NCI-H2196 (cell line): ENCODE measurements at regions not wholly inside any gene's neighbourhood (a gene's known extent, or its start where the extent isn't known, plus 50 kb on each side); places are given as distances from the start of the nearest gene placed in this dataset.

Source experiments
- DNase-seq: peaks from one replicate; lab custom pipeline; 2025; ENCODE audit not compliant: unreplicated experiment; lab: John Stamatoyannopoulos, UW

DNA sequence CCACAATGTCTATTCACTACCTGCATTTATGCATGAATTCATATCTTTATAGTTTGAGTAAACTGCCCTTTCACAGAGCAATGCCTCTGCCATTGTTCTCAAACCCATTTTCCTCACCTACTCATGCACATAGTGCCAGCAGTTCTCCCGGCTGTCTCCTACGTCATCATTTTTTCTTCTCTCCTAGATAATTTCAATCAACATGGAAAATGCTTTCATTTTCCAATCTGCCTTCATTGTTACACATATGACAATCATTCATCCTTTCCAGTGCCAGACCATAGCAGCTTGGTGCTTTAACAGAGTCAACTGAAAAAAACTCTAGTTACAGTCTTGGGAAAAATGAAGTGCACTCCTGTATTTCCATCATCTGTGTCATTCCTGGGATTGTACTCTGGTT, 514.8 kb upstream of the CTNND2 start:
- no peak for DNase-seq

DNA sequence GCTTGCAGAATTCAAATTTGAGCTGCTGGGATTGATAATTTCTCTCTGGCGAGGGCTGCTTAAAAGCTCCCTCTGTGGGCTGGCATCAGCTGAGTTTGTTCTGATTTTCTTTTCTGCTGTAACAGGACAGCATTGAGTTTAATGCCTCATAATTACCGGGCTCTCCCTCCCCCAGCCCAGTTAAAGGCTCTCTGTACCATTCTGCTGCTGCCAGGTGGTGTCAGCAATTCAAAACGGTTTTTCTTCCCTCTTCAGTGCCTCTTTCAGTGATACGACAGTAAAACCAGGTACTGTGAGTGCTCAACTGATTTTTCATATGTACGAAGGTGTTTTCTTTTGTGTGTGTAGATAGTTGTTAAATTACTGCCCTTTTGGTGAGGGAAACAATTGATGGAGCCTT, 509.3 kb upstream of the CTNND2 start:
- no peak for DNase-seq

DNA sequence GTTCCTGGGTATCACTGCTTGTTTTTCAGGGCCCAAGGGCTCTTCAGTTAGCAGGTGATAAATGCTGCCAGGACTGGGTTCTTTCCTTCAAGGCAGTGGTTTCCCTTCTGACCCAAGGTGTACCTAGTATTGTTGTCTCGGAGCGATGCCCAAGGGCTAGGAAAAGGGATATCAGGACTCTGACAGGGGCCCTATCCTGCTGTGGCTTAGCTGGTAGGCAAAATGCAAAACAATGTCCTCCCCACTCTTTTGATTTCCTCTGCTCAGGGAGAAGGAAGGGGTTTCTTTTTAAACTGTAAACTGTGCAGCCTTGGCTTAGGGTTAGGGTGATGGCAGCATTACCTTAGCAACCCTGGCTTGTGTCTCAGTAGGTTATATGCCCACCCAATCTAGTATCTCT, 508.8 kb upstream of the CTNND2 start:
- no peak for DNase-seq

DNA sequence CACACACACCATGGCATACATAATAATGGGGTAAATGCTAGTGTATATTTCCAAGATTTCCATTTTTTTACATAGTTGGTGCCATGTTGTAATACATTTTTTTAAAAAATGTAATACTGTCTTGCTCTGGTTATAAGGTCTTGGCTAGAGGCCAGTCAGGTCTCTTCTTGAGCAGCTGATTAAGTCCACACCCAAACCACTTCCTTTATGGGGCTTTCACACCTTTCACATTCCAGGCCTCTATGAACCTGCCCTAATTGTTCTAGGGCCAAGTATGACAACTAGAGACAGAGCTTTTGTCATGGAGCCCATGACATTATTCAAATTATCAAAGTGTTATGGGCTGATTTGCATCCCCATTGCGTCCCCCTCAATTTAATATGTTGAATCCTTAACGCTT, 495.6 kb upstream of the CTNND2 start:
- DNase-seq = no peak

DNA sequence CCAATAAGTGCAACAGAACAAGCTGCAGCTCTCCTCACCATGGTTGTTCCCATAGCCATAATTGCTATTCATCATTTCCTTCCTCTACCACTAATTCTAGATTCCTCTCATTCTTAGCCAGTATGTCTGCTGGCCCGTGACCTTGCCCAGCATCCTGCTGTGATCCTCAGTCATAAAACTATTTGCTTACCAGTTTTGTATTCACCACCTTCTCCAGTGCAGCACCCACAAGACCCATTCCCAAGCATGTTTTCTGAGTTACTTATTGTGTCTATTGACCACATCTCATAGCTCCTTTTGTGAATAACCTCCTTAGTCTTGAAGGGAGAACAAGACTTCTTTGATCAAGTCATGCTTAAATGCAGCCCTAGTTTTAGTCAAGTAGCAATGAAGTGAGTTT, 488.0 kb upstream of the CTNND2 start:
- no peak for DNase-seq

DNA sequence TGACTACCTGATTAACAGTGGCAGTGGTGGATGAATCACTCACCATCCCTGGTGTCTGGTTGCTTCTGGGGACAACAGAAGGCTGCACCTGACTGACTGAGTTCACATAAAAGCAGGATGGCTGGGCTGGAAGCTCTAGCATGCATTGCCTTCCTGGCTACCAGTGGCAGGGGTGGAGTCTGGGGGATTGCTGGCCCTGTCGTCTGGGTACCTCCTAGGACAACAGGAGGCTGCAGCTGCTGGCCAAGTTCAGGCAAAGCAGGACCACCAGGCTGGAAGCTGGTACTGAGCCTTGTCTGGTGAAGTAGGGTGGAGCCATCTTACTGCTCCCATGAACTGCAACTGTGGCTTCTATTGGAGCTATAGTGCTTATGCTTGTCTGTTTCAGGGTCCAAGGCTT, 480.8 kb upstream of the CTNND2 start:
- no peak for DNase-seq

DNA sequence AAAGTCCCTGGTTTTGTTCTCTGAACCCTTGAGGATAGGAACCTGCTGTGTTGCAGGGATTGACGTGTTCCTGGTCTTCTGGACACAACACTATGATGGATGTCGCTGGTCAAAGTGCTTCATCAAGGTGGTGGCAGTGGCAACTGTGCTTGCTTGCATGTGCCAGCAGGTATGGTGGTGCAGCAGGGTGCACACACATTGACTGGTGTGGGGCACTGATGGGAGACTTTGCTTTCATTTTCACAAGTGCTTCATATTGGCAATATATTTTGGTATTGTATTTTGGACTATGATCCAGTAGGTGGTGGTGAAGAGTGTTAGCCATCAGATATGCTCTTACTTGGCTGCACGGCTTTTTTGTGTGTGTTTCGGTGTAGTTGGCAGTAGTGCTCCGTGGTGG, 479.8 kb upstream of the CTNND2 start:
- no peak for DNase-seq

DNA sequence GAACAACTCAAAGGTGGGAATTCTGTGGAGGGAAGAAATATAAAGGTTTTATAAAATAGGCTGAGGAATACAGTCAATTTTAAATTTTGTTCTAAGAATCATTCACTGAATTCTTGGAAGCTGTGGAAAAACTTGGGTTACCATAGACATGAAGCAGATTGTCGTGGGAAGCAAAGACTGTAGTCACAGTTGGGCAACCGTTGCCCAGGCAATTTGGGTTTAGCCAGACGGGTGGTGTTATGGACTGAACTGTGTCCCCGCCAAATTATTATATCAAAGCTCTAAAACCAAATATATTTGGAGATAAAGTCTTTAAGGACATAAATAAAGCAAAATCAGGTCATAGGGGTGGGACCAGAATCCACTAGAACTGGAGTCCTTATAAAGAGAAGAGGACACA, 463.7 kb upstream of the CTNND2 start:
- DNase-seq = no peak

DNA sequence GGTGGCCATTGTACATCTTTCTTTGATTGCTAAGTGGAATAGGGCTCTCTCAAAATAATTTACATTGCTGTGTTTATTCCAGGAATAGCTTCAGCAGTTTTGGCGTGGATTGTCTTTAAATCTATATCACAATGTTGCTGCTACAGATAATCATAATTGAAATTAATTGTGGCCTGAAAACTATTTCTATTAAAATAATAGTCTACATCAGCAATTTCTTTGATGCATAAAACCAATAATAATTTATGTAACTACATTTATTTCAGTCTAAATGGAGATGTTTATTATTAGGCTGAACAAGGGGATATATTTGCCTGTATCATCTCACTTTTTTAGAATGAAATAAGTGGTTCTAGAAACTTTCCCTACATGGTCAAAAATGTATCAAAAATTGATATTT, 456.0 kb upstream of the CTNND2 start:
- no peak for DNase-seq

DNA sequence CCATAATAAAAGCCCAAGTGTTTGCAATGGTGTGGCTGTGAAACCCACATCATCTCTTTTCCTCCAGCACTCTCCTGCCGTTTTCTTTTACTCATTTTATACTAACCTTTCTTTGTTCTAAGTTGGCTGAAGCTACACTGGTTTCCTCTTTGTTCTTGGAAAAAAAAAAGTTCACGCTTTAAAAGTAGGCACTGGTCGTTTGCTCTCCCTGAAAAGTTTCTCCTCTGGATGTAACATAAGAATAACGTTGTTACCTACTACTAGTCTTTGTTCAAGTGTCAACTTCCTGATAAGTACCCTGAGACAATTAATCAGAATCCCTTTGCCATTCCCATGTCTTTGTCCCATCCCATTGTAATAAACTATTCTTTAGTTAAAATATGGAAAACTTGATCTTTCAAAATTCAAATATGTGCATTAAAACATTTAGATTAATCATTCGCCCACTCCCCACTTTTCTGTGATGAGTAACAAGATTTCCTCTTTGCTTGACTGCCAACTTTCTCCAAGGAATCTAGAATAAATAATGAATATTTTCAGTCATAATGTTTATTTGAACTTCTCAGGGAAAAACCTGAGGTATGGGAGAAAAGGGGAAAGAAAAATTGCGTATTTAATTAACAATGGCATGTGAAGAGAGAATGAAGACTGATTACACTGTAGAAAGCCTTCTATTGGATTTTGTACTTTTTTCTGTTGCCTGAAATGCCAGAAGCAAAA, 454.3 kb upstream of the CTNND2 start:
- no peak for DNase-seq

DNA sequence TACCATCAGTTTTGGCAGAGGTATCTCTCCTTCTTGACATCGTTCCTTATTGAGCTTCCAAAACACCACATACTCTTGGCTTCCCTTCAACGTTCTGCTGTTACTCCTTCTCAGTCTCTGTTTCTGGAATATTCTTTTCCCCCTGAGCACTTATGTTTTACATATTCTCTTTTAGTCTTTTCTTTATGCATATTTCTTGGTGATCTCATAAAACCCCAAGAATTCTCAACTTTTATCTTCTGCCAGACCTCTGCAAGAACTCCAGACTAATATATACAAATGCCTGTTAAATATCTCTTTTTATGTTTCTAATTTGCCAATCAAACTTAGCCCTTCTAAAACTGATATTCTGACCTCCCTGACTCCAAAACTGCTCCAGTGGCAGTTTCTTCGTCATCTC, 453.4 kb upstream of the CTNND2 start:
- DNase-seq = no peak

DNA sequence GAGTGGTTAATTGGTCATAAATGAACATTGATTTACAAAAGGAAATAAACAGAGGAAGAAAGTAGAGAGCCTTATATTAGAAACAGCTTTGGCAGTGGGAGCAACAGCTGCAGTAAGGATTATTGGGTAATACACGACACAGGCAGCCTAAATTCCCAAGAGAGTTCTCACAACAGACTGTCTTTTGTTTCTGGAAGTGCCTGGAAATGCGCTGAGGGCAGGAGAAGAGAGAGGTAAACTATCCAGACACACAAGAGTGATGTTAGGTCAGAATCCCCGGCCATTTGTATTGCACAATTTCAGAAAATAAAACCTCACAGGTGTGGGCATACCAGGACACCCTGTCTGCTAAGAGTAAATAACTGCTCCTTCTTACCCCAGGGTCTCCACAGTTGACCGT, 450.4 kb upstream of the CTNND2 start:
- DNase-seq = no peak

DNA sequence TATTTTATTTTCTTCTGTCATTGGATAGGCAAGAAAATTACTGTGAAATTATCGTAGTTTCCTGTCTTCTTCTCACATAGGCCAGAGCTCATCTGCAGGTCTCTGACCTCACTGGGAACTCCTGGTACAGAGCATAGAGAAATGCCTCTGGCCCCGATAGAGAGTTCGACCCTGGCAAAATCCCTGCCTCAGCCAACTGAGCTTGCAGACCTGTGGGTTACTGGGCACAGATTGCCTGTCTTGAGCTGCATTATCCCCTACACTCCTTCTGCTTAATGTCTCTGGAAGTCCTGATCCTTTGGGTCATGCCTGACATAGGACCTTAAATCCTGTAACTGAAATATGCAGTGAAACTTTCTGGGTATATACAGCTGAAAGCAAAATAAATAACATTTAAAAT, 439.3 kb upstream of the CTNND2 start:
- DNase-seq = no peak

DNA sequence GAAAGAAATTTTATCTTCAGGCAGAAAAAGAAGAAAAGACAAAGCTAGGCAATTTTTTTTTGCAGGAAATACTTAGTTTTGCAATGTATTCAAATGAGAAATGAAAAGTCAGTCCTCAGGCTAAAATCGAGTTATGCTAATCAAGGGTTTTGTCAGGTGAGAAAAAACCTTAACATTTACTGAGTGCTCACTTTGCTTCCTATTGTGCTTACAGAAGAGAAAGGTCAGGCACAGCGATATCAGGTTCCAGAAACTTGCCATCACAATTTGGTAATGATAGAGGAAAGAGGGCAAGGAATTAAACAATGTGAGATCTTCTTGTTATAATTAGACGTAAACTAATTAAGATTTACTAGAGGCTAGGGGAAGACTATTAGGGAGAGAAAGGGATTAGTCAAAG, 431.7 kb upstream of the CTNND2 start:
- DNase-seq = no peak

DNA sequence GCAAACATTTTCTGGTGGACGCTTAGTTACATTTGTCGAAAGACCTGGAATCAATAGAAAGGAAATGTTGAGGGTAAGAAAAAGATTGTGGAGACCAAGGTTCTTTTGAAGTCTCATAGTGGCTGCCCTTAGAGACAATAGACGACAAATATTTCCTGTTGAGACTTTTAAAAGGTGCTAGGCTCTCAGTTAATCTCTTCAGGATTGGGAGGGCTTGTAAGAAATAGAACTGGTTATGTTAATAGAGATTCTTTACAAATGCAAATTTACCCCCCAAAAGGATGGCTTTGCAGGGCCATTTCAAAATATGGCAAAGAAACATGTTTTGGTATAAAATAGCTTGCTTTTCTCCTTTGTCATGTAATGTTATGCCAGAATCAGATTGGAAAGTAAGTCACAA, 428.2 kb upstream of the CTNND2 start:
- no peak for DNase-seq

DNA sequence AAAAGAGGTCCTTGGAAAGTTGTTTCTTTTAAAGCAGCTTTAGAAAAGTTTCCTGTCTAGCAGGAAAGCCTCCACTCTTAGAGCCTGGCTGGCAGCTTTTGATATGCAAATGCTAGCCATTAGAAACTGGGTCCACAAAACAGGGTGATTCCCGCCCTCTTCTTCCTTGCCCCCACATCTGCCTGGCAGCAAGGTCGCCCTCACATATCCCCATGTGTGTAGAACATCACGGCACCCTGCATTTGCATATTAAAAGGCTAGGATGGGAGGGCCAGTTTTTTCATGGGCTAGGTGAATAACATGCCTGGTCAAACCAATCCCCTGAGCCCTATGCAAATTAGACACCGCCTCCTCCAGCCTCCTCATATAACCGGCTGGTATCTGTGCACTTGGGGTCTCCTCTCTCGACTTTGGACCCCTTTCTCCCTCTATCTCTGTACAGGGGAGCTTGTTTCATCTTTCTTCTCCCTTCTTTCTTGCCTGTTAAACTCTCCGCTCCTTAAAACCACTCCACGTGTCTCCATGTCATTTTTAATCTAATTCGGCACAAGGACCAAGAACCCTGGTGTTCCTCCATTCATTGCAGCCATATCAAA, 426.8 kb upstream of the CTNND2 start:
- DNase-seq = no peak

DNA sequence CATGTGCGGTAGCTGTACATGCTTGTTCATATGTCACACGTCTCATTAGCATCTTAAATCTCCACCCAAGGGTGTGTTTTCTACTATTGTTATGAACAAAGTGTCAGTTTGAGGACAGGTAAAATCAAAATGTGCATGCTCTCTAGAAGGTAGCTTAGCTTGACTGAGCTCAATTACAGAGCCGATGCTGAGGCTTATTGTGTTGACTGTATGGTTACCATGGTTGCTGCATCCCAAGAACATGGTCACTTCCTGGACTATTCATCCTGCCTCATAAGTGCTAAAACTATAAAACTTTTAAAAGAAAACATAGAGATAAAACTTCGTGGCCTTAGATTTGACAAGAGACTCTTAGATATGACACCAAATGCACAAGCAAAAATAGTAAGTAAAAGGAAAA, 426.1 kb upstream of the CTNND2 start:
- DNase-seq = no peak

DNA sequence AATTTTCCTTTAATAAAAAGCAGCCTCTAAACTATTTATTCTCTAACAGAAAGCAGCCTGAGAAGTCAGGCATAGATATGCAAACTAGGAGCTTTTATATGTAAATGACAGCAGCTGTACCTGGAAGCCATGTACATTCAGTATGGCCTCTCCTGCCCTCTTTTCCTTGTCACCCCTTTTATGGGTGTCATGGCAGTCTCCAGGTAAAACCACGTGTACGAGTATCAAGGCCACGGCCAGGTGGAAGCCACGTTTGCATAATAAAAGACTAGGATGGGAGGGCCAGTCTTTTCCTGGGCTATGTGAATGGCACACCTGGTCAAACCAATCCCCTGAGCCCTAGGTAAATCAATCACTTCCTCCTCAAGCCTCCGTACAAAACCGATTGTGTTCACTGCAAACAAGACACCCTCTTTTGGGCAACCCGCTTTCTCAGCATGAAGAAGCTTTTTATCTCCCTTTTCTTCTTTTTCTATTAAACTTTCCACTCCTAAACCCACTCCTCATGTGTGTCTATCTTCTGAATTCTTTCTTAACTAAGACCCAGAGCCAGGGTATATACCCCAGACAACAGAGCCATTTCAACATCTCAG, 419.5 kb upstream of the CTNND2 start:
- DNase-seq = no peak

DNA sequence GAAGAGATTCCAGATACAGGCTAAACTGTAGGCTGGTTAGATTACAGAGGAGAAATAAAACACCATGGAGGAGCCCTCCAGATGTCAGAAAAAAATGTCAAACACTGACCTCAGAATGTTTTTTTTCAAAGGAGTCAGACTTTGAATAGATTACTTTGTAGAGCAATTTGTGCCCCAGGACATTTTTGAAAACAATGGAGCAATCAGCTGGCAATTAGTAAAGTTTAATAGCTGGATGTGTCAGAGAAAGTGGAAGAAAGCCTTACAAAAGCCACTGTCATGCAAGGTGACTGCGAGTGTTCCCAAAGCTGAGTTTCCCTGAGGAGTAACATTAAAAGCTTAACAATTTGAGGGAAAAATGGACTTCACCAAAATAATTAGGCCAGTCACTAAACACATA, 417.8 kb upstream of the CTNND2 start:
- DNase-seq = no peak

DNA sequence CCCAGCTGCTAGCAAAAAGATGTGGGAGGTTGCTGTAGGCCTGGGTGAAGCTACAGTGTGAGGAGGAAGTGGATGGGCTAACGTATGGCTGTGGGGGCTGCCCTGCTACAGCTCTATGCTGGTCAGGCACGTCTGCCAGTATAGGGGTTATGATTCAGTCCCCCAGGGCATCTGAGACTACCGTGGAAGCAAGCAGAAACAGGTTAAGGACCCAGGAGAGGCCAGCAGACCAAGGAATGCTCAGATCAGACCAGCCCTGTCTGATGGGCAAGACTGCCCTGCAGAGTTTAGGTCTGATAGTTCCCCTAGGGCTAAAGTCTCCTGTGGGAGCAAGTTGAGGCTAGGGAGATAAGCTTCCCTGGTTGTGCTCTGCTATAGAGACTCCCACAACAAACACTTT, 416.1 kb upstream of the CTNND2 start:
- no peak for DNase-seq

DNA sequence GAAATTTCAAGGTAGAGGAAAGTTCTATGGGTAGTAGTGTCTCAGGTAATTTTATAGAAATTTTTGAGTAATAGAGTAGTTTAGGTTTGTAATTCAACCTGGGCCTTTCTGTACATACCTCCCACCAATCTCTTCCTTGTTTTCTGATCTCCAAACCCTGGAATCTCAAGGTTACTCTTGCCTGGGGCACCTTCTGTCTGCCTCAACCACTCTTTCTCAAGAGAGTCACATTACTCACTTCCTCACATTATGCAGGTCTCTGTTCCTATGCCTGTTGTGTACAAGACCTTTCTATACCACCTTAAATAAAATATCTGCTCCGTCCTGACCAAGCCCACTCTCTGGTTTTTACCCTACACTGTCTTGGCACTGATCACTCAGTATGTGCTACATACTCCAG, 412.6 kb upstream of the CTNND2 start:
- DNase-seq = no peak

DNA sequence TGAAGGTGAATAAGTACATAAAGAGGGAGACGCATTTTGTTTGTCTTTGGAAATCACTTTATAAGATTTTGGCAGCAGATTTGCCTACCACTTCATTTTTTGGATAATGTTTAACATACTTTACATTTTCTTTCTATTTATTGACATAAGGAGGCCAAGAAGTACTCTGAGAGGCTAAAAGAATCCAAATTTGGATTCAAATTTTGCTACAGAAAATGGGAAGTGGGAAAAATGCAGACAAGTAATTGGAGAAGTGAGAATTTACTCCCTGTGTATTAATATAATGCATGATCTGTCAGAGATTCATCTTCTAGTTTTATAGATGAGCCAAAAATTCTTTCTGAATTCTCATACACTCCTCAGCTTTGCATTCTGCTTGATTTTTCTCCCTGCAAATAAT, 411.2 kb upstream of the CTNND2 start:
- no peak for DNase-seq

DNA sequence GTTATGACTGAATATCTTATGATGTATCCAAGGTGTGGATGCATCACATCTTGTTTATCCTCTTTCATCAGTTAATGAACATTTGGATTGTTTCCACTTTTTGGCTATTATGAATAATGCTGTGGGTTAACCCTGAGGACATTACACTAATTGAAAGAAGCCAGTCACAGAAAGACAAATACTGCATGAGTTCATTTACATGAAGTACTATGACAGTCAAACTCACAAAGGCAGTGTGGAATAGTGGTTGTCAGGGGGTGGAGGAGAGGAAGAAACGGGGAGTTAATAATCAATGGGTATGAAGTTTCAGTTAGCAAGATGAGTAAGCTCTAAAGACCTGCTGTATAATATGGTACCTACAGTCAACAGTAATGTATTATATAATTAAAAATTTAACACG, 409.4 kb upstream of the CTNND2 start:
- DNase-seq = no peak
